HepG2 (cell line): ENCODE measurements at regions not wholly inside any gene's neighbourhood (a gene's known extent, or its start where the extent isn't known, plus 50 kb on each side); places are given as distances from the start of the nearest gene placed in this dataset.

Experiments
- BHLHE40 ChIP-seq: IDR thresholded peaks from 2 replicates; pipeline ENCODE4 v1.6.1; 2011; ENCODE audit warnings: low read length, improper control_type of control experiment
- CTCF ChIP-seq: sonication (generic); formaldehyde crosslinking; IDR thresholded peaks from 2 replicates; pipeline ENCODE4 v1.5.0; 2020; ENCODE audit warnings: mild to moderate bottlenecking, missing genetic modification reagents, moderate library complexity
- E2F2 ChIP-seq: sonication (generic); formaldehyde crosslinking; IDR thresholded peaks from 2 replicates; pipeline ENCODE4 v1.4.0; 2020; ENCODE audit warnings: missing genetic modification reagents, borderline replicate concordance
- JUNB ChIP-seq: sonication (generic); formaldehyde crosslinking; IDR thresholded peaks from 2 replicates; pipeline ENCODE4 v1.8.0; 2022; ENCODE audit warnings: missing genetic modification reagents, mild to moderate bottlenecking, borderline replicate concordance
- MAX ChIP-seq: IDR thresholded peaks from 2 replicates; pipeline ENCODE4 v1.6.1; 2012; ENCODE audit warnings: inconsistent platforms
- NFAT5 ChIP-seq: sonication (generic); formaldehyde crosslinking; IDR thresholded peaks from 2 replicates; pipeline ENCODE4 v1.4.0; 2020; ENCODE audit warnings: missing genetic modification reagents
- NONO ChIP-seq, 2 experiments: fragments of 450-650 bp in 1 of 2; sonication (generic) in 1 of 2; formaldehyde crosslinking in 1 of 2; IDR thresholded peaks in 1 of 2; conservative IDR thresholded peaks in 1 of 2; 2 replicates each; pipeline versions ENCODE4 v1.6.1 to v1.8.0; 2017 to 2022; ENCODE audit warnings: mild to moderate bottlenecking in 1 of 2, missing genetic modification reagents in 1 of 2, moderate library complexity in 1 of 2
- PATZ1 ChIP-seq: sonication (generic); formaldehyde crosslinking; IDR thresholded peaks from 2 replicates; pipeline ENCODE4 v1.4.0; 2020; ENCODE audit warnings: missing genetic modification reagents
- PHB2 ChIP-seq: fragments of 450-650 bp; IDR thresholded peaks from 2 replicates; pipeline ENCODE4 v1.6.1; 2018; ENCODE audit not compliant: partially characterized antibody
- RFXAP ChIP-seq: sonication (generic); formaldehyde crosslinking; IDR thresholded peaks from 2 replicates; pipeline ENCODE4 v1.4.0; 2020; ENCODE audit warnings: missing genetic modification reagents, borderline replicate concordance
- SP1 ChIP-seq, 2 experiments: fragments of 450-650 bp in 1 of 2; sonication (generic) in 1 of 2; formaldehyde crosslinking in 1 of 2; IDR thresholded peaks; 2 replicates each; pipeline versions ENCODE4 v1.4.0 to v1.6.1; 2016 to 2020; ENCODE audit warnings: missing genetic modification reagents in 1 of 2
- ZNF740 ChIP-seq: sonication (generic); formaldehyde crosslinking; IDR thresholded peaks from 2 replicates; pipeline ENCODE4 v1.4.0; 2020; ENCODE audit warnings: missing genetic modification reagents
- ZSCAN5A ChIP-seq: sonication (generic); formaldehyde crosslinking; IDR thresholded peaks from 2 replicates; pipeline ENCODE4 v1.8.0; 2022; ENCODE audit warnings: mild to moderate bottlenecking, missing genetic modification reagents, borderline replicate concordance

- TF ChIP-seq PHB2 (no peak), CTCF (no peak), E2F2 (CRISPR knock-in tag) (no peak), MAX (no peak), NONO (IDR thresholded peaks at IDR 0.05) (no peak), NONO (CRISPR knock-in tag; conservative IDR thresholded peaks at IDR 0.05) (no peak), ZSCAN5A (CRISPR knock-in tag) (no peak), BHLHE40 (no peak), PATZ1 (CRISPR knock-in tag) (no peak), RFXAP (no peak), JUNB (CRISPR knock-in tag) (no peak), SP1 (IDR thresholded peaks at IDR 0.05) (no peak), SP1 (CRISPR knock-in tag; IDR thresholded peaks at IDR 0.05) (no peak), NFAT5 (CRISPR knock-in tag) (no peak), ZNF740 (no peak)
These were observed 156.7 kb upstream of the BET1 start for GRCh38 chr7:94160719-94161435.
